HTR-8/SVneo (cell line): ENCODE measurements at regions not wholly inside any gene's neighbourhood (a gene's known extent, or its start where the extent isn't known, plus 50 kb on each side); places are given as distances from the start of the nearest gene placed in this dataset.
"Not testable (repeated sequence)": the region's sequence is repeated elsewhere in the genome, so short reads cannot be mapped to it uniquely, and the experiment has no call there.

ENCODE experiments used
- DNase-seq: peaks from one replicate; pipeline ENCODE4 v3.0.0; 2011; ENCODE audit warnings: low spot score, mixed read lengths; ENCODE audit not compliant: insufficient read length
- FAIRE-seq: peaks from 2 replicates; lab custom pipeline; 2011; peaks lifted over from hg19 to GRCh38; lab: Jason Lieb, UNC

DNA sequence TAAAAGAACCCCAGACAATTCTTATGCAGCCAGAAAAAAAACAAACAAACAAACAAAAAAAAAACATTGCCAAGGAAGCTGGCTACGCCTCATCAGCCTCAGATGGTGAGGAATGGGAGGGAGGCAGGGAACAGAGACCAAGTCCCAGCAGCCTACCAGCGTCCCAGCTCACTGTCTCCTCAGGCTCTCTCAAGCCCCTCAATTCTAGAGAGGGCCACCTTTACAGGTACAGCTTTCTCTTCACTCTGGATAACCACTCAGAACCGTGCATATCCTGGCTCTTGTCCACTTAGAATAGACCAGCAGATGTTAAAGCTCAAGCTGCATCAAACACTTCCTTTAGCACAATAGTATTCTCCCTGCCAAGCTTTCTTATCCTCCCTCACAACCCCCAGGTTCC is 263.1 kb upstream of the CHAC2 start:
- DNase-seq (no peak), FAIRE-seq (no peak)

DNA sequence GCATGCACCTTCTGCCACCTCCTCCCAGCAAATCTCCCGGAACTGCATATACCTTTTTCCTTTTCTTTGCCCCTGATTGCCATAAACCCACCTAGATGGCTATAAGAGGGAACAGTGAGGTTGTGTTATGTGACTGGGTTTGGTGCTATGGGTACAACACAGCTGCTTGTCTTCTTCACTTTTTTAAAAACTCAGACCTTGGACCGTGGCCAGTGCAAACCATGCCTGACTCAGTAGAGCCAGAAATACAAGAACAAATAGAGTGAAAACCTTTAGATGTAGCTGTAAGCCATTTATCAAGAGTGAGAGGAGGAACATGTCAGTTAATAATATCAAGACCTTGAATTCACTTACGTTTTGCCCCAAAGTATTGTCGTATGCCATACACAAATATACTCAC is 267.4 kb upstream of the CHAC2 start:
- no peak for DNase-seq
- FAIRE-seq: peak; percentile 28

DNA sequence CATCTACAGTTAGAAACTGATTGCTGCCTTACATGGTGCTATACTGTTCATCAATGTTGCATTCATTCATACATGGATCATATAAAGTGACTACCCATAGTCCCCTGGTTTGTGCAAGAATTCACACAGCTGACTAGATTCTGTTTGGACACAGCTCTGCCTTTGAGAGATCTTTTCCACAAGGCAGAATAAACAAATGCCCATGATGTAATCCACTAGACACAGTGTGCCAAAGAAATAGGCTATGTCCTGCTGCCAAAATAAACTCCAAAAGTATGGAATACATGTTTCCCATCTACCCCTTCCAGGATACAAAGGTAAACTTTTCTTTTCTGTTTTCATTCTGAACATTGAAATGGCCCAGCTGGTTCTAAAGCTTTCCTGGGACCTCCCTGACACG is 269.4 kb upstream of the CHAC2 start:
- FAIRE-seq (no peak), DNase-seq (no peak)

DNA sequence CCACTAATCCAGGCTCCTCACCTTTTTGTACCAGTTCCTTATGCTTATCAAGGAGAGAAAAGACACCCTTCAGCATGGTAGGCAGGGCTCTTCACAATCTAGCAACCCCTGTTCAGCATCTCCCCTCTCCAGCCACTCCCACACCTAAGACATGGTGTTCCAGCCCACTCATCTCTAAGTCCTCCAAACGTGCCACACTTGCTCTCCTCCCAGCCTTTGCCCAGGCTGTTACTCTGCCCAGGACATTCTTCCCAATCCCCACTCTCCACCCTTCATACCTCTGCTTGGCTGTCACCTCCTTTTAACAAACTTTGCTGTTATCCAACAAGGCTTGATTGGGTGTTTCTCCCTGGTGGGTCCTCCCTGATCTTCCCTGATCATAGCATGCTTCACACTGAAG is 270.6 kb upstream of the CHAC2 start:
- FAIRE-seq: no peak

DNA sequence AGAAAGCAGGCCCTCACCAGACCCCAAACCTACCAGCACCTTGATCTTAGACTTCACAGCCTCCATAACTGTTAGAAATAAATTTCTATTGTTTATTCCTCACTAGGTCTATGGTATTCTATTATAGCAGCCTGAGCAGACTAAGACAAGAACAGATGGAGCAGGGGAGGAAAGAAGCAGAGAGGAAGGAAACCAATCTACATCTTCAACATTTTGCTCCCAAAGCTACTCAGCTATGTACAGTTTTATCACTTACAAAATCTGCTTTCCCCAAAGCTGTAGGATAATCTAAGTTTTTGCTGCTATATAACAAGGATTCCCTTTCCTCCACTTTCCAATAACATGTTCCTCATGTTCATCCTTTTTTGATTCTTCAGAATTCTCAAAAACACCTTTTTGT is 274.4 kb upstream of the CHAC2 start:
- FAIRE-seq (no peak), DNase-seq (no peak)

More for the DNA sequence above, 270.6 kb upstream of the CHAC2 start:
- DNase-seq: no peak

DNA sequence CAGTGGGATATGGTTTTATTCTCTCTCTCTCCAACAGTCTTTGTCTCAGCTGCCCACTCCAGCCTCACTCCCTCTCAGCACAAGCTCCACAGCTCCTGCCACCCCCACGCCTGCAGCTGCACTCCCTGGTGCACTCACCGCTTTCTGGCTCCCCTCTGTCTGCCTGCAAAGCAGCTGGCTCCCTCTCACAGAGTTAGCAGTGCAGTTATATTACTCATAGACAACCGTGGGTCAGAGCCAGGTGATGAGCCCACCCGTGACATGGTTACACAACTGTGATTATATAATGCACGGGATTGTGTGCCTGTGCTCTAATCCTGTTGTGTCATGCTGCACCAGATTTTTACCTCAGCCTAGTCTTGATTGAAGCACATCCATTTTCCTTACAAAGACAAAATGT is 276.9 kb upstream of the CHAC2 start:
- DNase-seq: no peak
- FAIRE-seq: peak; percentile 92

DNA sequence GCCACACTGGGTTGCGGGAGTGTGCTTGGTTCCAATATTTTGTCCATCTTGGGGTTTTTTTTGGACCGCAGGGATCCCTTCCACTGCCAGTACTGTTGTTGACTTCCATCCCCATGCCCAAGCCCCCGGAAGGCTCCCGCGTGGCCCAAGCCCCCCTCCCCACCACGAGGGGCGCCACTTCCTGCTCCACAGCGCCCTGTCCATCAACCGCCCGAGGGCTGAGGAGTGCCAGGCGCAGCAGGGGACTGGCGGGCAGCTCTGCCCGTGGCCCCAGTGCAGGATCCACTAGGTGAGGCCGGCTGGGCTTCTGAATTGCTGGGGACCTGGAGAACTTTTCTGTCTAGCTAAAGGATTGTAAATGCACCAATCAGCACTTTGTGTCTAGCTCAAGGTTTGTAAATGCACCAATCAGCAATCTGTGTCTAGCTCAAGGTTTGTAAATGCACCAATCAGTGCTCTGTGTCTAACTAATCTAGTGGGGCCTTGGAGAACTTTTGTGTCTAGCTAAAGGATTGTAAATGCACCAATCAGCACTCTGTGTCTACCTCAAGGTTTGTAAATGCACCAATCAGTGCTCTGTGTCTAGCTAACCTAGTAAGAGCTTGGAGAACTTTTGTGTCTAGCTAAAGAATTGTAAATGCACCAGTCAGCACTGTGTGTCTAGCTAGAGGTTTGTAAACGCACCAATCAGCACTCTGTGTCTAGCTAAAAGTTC is 281.3 kb upstream of the CHAC2 start:
- not testable (repeated sequence) for DNase-seq, FAIRE-seq

DNA sequence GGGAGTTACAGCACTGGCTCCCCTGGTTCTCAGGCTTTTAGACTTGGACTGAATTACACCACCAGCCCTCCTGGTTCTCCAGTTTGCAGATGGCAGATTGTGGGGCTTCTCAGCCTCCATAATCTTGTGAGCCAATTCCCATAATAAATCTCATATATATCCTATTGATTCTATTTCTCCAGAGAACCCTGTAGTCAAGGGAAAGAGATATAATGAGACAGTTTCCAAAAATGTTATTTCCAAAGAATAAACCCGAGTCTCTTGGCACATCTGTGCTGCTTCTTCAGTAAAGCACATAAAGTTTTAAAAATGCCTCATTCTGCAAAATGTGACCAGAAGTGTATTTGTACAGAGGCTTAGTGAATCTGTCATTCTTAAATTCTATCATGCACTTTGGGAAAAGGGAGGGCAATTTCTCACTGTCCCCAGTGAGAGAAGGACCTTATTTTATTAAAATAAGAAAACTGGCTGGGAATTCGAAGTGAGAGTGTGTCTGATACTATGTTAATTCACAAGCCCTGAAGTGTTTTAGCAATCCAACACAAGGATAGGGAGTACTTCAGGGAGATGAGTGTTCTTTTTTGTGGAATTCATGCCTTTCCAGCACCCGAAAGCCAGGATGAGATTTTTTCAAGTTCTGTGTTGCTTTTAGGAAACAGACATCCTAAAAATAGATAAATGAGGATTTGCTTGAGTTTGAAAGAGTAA is 282.4 kb upstream of the CHAC2 start:
- no peak for DNase-seq
- FAIRE-seq: no peak

DNA sequence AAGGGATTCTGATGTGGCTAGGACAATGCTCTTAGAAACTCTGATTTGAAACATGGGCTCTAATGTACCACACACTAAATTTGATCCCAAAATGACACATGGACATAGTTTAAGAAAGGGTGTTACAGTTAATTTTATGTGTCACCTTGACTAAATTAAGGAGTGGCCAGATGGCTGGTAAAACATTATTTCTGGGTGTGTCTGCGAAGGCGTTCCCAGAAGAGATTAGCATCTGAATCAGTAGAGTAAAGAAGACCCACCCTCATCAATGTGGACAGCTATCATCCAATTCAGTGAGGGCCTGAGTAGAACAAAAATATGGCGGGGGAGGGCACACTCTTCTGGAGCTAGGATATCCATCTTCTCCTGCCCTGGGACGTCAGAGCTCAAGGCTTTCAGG is 283.1 kb upstream of the CHAC2 start:
- no peak for DNase-seq
- FAIRE-seq: no peak

DNA sequence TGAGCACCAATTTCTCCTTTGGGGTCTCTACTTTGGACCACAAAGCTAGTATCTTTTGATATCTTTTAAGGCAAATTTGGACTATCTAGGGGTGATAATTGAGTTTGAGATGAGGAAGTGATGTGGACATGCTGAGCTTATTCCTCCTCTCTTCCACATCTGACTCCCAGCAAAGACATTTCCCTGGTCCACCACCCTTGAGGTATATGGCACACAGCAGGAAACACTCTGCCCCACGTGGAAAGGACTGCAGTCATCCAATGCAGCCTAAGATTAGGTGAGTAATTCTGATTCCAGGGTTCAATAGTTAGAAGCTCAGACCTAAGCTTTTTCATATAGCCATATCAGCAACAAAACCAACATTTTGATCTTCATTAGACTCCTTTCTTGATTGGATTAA is 290.1 kb upstream of the CHAC2 start:
- no peak for DNase-seq
- FAIRE-seq: no peak

DNA sequence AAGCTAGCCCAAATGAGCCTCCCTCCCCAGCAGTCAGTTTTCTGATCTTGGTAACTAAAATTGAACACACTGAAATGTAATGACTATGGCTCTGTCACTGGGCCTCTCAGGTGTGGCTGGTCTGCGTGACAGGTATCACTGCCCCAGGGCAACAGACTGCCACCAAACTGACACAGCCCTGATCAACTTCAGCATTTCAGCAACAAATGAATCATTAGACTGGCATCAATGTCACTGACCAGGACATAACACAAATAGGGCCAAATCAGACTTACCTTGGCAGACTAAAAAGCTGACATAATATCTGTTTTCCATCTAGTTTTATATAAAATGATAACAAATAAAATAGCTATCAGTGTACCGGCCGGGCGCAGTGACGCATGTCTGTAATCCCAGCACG is 290.8 kb upstream of the CHAC2 start:
- peak; percentile 70 for FAIRE-seq
- no peak for DNase-seq

DNA sequence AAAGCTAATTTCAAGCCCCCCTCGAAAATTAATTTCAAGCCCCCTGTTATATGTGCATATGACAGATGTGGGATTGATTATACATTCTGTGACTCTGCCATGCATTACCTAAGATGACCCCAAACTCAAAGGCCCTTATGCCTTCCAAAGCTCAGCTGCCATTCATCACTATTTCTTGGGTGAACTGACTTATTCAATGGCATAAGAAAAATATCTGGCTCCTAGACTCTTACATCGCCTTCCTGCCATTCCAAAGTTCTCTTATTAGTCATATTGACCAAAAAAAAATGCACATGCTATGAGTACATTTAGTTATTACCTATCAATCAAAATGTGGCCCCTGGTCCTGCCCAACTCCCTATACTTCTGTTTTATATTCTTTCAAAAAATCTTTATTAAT is 291.8 kb upstream of the CHAC2 start:
- no peak for FAIRE-seq
- DNase-seq: no peak

DNA sequence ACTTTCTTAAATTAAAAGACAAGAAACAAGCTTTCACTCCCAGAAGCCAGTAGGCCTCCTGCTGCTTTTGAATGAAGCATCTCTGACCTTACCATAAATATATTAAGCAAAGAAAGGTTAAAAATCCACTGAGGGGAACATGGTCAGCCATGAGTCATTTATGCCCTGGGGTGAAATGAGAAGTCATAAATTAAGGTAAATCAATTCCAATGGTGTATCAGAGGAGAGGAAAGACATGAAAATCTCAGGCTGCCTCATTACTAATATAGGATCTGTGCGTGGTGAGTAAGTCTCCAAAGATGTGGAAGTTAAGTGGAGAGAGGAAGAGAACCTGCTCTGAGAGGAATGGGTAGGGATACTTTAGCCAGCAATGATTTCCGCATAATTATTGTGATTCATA is 292.3 kb upstream of the CHAC2 start:
- DNase-seq (peak; percentile 68), FAIRE-seq (peak; percentile 65)

DNA sequence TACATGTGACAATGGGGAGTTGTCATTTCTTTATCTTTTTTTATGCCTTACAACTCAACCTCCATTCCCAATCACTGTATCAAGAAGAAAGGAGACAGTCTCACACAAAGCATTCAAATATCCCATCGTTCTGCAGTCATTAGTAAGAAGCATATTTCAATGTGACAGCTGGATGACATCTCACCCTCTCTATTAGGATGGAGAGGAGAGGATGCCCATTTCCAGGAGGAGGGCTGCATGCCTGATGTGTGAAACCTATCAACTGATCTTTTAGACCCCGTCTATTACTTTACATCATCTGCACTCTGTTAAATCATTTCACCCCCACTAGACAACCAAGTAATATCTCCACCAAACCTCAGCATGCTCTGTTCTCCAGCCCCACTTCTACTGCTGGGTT is 292.7 kb upstream of the CHAC2 start:
- peak; percentile 46 for FAIRE-seq
- DNase-seq: peak; percentile 12

DNA sequence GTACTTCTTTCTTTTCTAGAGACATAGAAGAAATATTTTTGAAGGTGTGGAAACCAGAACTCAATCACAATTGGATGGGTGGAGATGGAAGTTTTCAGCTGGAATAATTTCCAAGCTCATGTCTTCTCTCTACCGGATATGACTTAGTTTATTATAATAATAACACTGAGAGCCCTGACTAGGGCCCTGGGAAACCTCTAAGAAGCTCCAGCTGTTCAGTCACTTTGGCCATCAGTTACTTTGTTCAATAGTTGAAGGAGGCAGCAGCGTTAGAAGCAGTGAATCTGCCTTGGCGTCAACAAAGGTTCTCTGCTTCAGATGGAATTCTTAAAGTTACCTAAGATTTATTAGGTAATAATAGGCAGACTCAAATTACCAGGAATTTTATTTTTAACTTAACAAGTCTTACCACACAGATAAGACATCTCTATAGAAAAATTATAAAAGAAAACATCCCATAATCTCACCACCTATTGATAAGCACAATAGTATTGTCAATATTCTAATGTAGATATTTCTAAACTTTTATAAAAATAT is 293.8 kb upstream of the CHAC2 start:
- DNase-seq (no peak), FAIRE-seq (no peak)

DNA sequence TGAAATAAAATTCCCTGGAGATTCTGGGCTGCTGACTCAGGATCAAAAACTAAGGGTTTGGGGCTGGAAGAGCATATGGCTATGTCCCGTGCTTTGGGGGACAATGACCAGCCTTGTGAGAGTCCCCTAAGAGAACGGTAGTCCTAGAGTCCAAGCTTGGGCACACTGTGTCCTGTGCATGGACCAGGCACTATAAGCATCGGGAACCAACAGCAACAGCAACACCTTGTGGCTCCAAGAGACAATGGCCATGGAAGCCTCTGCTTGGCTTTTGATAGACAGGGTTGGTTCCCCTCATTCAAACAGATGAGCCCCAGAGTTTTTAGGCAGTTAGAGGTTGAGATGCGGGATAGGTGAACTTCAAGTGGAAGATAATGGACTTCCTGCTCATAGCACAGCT is 294.4 kb upstream of the CHAC2 start:
- DNase-seq (no peak), FAIRE-seq (no peak)

DNA sequence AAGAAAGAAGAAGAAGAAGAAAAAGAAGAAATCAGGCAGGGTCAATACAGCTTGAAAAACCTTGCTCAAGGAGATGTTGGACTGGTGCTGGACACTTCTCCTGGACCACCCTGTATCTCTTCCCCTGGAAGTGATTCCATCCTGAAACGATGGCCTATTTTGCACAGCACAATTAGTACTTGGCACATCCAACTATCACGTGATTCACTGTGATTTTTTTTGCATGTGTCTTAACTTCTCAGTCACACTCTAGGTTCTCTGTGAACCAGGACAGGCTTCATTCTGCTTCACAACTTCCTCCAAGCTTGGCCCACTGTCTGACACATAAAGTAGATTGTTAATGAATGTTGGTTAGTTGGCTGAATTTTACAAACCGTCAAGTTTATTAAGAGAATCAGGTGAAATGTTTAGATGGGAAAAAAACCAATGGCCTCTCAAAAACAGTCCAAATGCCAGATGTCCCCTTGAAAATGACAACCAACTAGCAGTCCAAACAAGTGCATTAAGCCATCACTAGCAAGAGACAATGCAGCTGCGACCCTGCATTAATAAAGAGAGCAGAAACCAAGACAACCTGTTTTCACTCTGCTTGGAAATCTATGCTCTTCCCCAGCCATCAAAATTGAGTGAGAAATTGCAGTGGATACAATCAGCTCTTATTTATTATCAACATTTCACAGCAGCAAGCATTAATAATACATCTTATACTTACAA is 300.0 kb upstream of the CHAC2 start:
- no peak for FAIRE-seq
- no peak for DNase-seq

DNA sequence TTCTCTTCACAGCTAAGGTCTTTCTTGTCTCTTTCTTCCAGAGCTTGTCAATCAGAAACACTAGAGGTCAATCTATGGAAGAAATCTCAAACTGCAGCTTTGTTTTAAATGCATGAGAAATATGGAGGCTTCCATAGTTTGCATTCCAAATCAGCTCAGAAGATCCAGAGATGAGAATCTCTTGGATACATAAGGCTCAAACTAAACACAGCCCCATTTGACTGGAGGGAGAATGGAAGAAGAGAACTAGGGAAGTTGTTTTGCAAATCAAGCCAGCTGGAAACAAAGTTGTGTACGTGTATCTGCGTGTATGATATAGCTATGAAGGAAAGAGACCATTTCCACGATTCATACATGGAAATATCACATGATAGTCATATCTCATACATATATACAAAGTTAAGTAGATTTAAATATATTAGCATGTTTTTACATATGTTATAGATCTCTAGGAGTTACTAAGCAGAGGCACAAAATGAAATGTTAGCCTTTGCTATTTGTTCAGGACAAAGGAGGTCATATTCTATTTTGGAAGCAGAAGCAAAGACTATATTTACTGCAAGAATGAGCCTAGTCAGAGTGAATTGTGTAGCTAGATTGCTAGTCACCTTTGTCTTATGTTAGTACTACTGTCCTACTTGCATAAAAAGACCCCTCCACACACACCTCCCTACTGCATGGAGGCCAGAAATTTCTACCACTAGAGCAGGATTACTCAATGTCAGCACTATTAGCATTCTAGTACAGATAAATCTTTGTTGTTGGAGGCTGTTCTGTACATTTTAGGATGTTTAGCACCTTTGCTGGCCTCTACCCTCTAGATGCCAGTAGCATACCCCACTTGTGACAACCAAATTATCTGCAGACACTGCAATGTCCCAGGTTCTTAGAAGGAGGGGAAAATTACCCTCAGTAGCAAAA is 303.5 kb upstream of the CHAC2 start:
- DNase-seq: no peak
- no peak for FAIRE-seq

DNA sequence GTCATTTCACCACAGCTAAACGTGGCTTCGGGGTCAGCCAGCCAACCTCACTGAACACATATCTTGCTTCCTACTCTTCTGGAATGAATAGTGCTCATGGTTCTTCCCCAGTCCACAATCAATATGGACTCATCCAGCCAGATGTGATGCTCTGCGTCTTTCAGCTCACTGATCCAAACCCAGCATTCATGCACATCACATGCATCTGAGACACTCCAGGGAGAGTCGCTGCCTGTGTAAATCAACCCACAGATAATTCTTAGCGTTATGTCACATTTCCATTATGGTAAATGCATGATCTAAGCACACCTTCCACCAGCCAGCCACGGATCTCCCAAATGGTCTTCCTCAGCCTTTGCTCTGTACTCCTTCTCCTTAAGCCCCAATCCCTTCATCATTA is 306.7 kb upstream of the CHAC2 start:
- DNase-seq (no peak), FAIRE-seq (peak; percentile 28)

DNA sequence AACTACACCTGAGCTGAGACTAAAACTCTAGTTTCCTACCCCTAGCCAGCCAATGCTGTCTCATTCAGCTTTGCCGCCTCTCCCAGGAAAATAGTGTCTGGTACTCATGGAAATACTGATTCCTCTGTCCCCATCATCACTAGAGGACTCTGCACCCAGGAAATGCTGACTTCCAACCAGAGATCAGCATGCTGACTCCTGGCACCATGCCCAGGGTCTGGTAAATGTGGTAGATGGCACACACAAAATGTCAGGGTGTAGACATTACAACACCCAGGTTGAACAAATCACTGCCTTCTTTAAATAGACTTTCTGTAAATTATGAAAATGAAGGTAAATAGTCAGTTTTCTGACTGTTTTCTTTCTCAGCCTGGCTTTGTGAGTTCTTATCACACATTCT is 307.3 kb upstream of the CHAC2 start:
- FAIRE-seq (no peak), DNase-seq (no peak)
